Erythroblast (primary cell): ENCODE measurements at regions not wholly inside any gene's neighbourhood (a gene's known extent, or its start where the extent isn't known, plus 50 kb on each side); places are given as distances from the start of the nearest gene placed in this dataset.

Source experiments
- DNase-seq, 2 experiments: peaks; one replicate each; lab custom pipeline; 2025; lab: John Stamatoyannopoulos, UW
- GATA1 ChIP-seq: IDR thresholded peaks from 2 replicates; pipeline ENCODE4 v1.6.1; 2011; ENCODE audit warnings: low read depth, mild to moderate bottlenecking, control low read depth, low read length, moderate library complexity
- POLR2A ChIP-seq: IDR thresholded peaks from 2 replicates; pipeline ENCODE4 v1.6.1; 2011; ENCODE audit warnings: mild to moderate bottlenecking, low read length

- DNase-seq, result no peak
- no peak for TF ChIP-seq POLR2A
- TF ChIP-seq GATA1, result no peak
These were observed 169.3 kb upstream of the FSTL4 start for GRCh38 chr5:133781436-133782225.

- TF ChIP-seq GATA1 (no peak), POLR2A (no peak)
- no peak for DNase-seq
These were observed 168.4 kb upstream of the FSTL4 start for GRCh38 chr5:133780619-133781280.

- TF ChIP-seq GATA1 (no peak), POLR2A (no peak)
- peak in 1 of 2 experiments; percentile 4 for DNase-seq
These were observed 167.6 kb upstream of the FSTL4 start for GRCh38 chr5:133779828-133780475.

- TF ChIP-seq GATA1 (no peak), POLR2A (no peak)
- no peak for DNase-seq
These were observed 166.3 kb upstream of the FSTL4 start for GRCh38 chr5:133778636-133779035.

- no peak for DNase-seq
- TF ChIP-seq GATA1, result no peak
- TF ChIP-seq POLR2A, result no peak
These were observed 165.6 kb upstream of the FSTL4 start for GRCh38 chr5:133777951-133778350.

- no peak for TF ChIP-seq POLR2A
- no peak for DNase-seq
These were observed 163.4 kb upstream of the FSTL4 start for GRCh38 chr5:133775584-133776304.

- no peak for DNase-seq
- no peak for TF ChIP-seq GATA1
- no peak for TF ChIP-seq POLR2A
These were observed 161.2 kb upstream of the FSTL4 start for GRCh38 chr5:133773247-133774202.

- no peak for TF ChIP-seq POLR2A
- no peak for TF ChIP-seq GATA1
- DNase-seq, result no peak
These were observed 157.5 kb upstream of the FSTL4 start for GRCh38 chr5:133769842-133770241.

GRCh38 chr5:133763744-133764143 lies 151.4 kb upstream of the FSTL4 start:
- TF ChIP-seq POLR2A, result no peak
- TF ChIP-seq GATA1, result no peak
- no peak for DNase-seq

GRCh38 chr5:133761632-133762031 lies 149.3 kb upstream of the FSTL4 start:
- no peak for DNase-seq
- TF ChIP-seq GATA1, result no peak
- no peak for TF ChIP-seq POLR2A

- no peak for DNase-seq
- TF ChIP-seq POLR2A, result no peak
- TF ChIP-seq GATA1, result no peak
These were observed 148.2 kb upstream of the FSTL4 start for GRCh38 chr5:133760532-133760931.

- peak; percentile 47 to 61 for DNase-seq
- no peak for TF ChIP-seq GATA1
- no peak for TF ChIP-seq POLR2A
These were observed 146.3 kb upstream of the FSTL4 start for GRCh38 chr5:133758641-133759040.
